ENCODE measurements at regions not wholly inside any gene's neighbourhood (a gene's known extent, or its start where the extent isn't known, plus 50 kb on each side); places are given as distances from the start of the nearest gene placed in this dataset.

- no peaks in the 10 kb centered on the region for H3K36me3 Mint-ChIP-seq (ENCODE audit: unreplicated experiment)
- H3K4me1 Mint-ChIP-seq (ENCODE audit: unreplicated experiment): no peaks in the 10 kb centered on the region
- TF ChIP-seq CTCF (IDR thresholded peaks at IDR 0.05): no peak
- no peak overlapping the region for H3K4me3 Mint-ChIP-seq (ENCODE audit: unreplicated experiment)
- peaks cover 26% of the 10 kb centered on the region for H3K27me3 Mint-ChIP-seq (ENCODE audit: unreplicated experiment)
- H3K27ac Mint-ChIP-seq (ENCODE audit: unreplicated experiment): no peak overlapping the region
- no peaks in the 10 kb centered on the region for H3K9me3 Mint-ChIP-seq (ENCODE audit: unreplicated experiment)
- DNase-seq (ENCODE audit: extremely low spot score, unreplicated experiment): peak; percentile 64
These were observed 61.6 kb upstream of the IQSEC1 start for GRCh38 chr3:13134879-13135206.

GRCh38 chr3:13134166-13134878 lies 61.1 kb upstream of the IQSEC1 start:
- no peaks in the 10 kb centered on the region for H3K4me1 Mint-ChIP-seq (ENCODE audit: unreplicated experiment)
- H3K9me3 Mint-ChIP-seq (ENCODE audit: unreplicated experiment): no peaks in the 10 kb centered on the region
- H3K36me3 Mint-ChIP-seq (ENCODE audit: unreplicated experiment): no peaks in the 10 kb centered on the region
- H3K27me3 Mint-ChIP-seq (ENCODE audit: unreplicated experiment): peaks cover 27% of the 10 kb centered on the region
- H3K27ac Mint-ChIP-seq (ENCODE audit: unreplicated experiment): no peak overlapping the region
- TF ChIP-seq CTCF (IDR thresholded peaks at IDR 0.05): no peak
- DNase-seq (ENCODE audit: extremely low spot score, unreplicated experiment): peak; percentile 73
- H3K4me3 Mint-ChIP-seq (ENCODE audit: unreplicated experiment): no peak overlapping the region

GRCh38 chr3:13133471-13133981 lies 60.3 kb upstream of the IQSEC1 start:
- H3K27me3 Mint-ChIP-seq (ENCODE audit: unreplicated experiment): peaks cover 33% of the 10 kb centered on the region
- no peaks in the 10 kb centered on the region for H3K9me3 Mint-ChIP-seq (ENCODE audit: unreplicated experiment)
- no peaks in the 10 kb centered on the region for H3K4me1 Mint-ChIP-seq (ENCODE audit: unreplicated experiment)
- no peak for TF ChIP-seq CTCF (IDR thresholded peaks at IDR 0.05)
- H3K27ac Mint-ChIP-seq (ENCODE audit: unreplicated experiment): no peak overlapping the region
- DNase-seq (ENCODE audit: extremely low spot score, unreplicated experiment): peak; percentile 81
- no peaks in the 10 kb centered on the region for H3K36me3 Mint-ChIP-seq (ENCODE audit: unreplicated experiment)
- H3K4me3 Mint-ChIP-seq (ENCODE audit: unreplicated experiment): no peak overlapping the region

- Mint-ChIP-seq H3K9me3 (ENCODE audit: unreplicated experiment) (no peaks in the 10 kb centered on the region), H3K4me1 (ENCODE audit: unreplicated experiment) (no peaks in the 10 kb centered on the region), H3K27me3 (ENCODE audit: unreplicated experiment) (peaks cover 40% of the 10 kb centered on the region), H3K4me3 (ENCODE audit: unreplicated experiment) (no peak overlapping the region), H3K36me3 (ENCODE audit: unreplicated experiment) (no peaks in the 10 kb centered on the region), H3K27ac (ENCODE audit: unreplicated experiment) (no peak overlapping the region)
- no peak for TF ChIP-seq CTCF (IDR thresholded peaks at IDR 0.05)
- peak; percentile 59 for DNase-seq (ENCODE audit: extremely low spot score, unreplicated experiment)
These were observed 59.6 kb upstream of the IQSEC1 start for GRCh38 chr3:13132731-13133410.

GRCh38 chr3:13132281-13132680 lies 59.1 kb upstream of the IQSEC1 start:
- H3K27ac Mint-ChIP-seq (ENCODE audit: unreplicated experiment): no peak overlapping the region

More at GRCh38 chr3:13132281-13132680, 59.1 kb upstream of the IQSEC1 start:
- peak; percentile 30 for DNase-seq (ENCODE audit: extremely low spot score, unreplicated experiment)
- H3K27me3 Mint-ChIP-seq (ENCODE audit: unreplicated experiment): peaks cover 42% of the 10 kb centered on the region
- H3K4me1 Mint-ChIP-seq (ENCODE audit: unreplicated experiment): no peaks in the 10 kb centered on the region
- no peaks in the 10 kb centered on the region for H3K9me3 Mint-ChIP-seq (ENCODE audit: unreplicated experiment)
- TF ChIP-seq CTCF (IDR thresholded peaks at IDR 0.05): no peak
- no peaks in the 10 kb centered on the region for H3K36me3 Mint-ChIP-seq (ENCODE audit: unreplicated experiment)
- H3K4me3 Mint-ChIP-seq (ENCODE audit: unreplicated experiment): no peak overlapping the region
